ENCODE measurements at regions not wholly inside any gene's neighbourhood (a gene's known extent, or its start where the extent isn't known, plus 50 kb on each side); places are given as distances from the start of the nearest gene placed in this dataset.
A peak's percentile ranks its signal among the peaks of the same experiment; 100 is the strongest.

- no peaks in the 10 kb centered on the region for H3K9me2 ChIP-seq (ENCODE audit: insufficient read depth)
- TF ChIP-seq EZH2phosphoT487 (IDR thresholded peaks at IDR 0.05; ENCODE audit: insufficient read depth, low read depth) (no peak), EZH2 (IDR thresholded peaks at IDR 0.05; ENCODE audit: insufficient read depth, poor library complexity, severe bottlenecking) (no peak)
- no peak overlapping the region for H3K4me2 ChIP-seq (ENCODE audit: unreplicated experiment)
- no peak overlapping the region for H3K9ac ChIP-seq
- in situ Hi-C loops (cut with MboI): no loop called here
- H4K20me1 ChIP-seq (ENCODE audit: insufficient read depth): no peaks in the 10 kb centered on the region
- DNase-seq: peak; percentile 9
- no peaks in the 10 kb centered on the region for H3K4me1 ChIP-seq (ENCODE audit: insufficient read depth)
- no peaks in the 10 kb centered on the region for H3F3A ChIP-seq (ENCODE audit: insufficient read depth)
- H3K4me3 ChIP-seq: no peak overlapping the region
- H3K27me3 ChIP-seq (replicated peaks; ENCODE audit: insufficient read depth): no peaks in the 10 kb centered on the region
- no peak overlapping the region for H2AFZ ChIP-seq
- no peaks in the 10 kb centered on the region for H3K79me2 ChIP-seq (ENCODE audit: insufficient read depth)
- no peak overlapping the region for H3K27ac ChIP-seq
- H3K9me3 ChIP-seq (ENCODE audit: low read depth): no peaks in the 10 kb centered on the region
- H3K36me3 ChIP-seq (ENCODE audit: low read depth): no peaks in the 10 kb centered on the region
- WGBS, 2 experiments (ENCODE audit: low coverage in 1 of 2, low lambda C conversion rate in 2 of 2, missing lambda C conversion rate in 2 of 2): 45% methylated on average over 5 of the region's 5 CpGs
Measured at GRCh38 chr12:63304887-63305316, 153.9 kb upstream of the AVPR1A start.

GRCh38 chr12:63302941-63303536, 152.0 kb upstream of the AVPR1A start:
- no peak for TF ChIP-seq EZH2 (IDR thresholded peaks at IDR 0.05; ENCODE audit: insufficient read depth, poor library complexity, severe bottlenecking)
- TF ChIP-seq EZH2phosphoT487 (IDR thresholded peaks at IDR 0.05; ENCODE audit: insufficient read depth, low read depth): no peak

GRCh38 chr12:63302269-63302940, 151.4 kb upstream of the AVPR1A start:
- H4K20me1 ChIP-seq (ENCODE audit: insufficient read depth): no peaks in the 10 kb centered on the region
- H3F3A ChIP-seq (ENCODE audit: insufficient read depth): no peaks in the 10 kb centered on the region
- TF ChIP-seq EZH2 (IDR thresholded peaks at IDR 0.05; ENCODE audit: insufficient read depth, poor library complexity, severe bottlenecking) (no peak), EZH2phosphoT487 (IDR thresholded peaks at IDR 0.05; ENCODE audit: insufficient read depth, low read depth) (no peak)
- no peak overlapping the region for H3K27ac ChIP-seq
- no peaks in the 10 kb centered on the region for H3K36me3 ChIP-seq (ENCODE audit: low read depth)
- no peaks in the 10 kb centered on the region for H3K27me3 ChIP-seq (replicated peaks; ENCODE audit: insufficient read depth)
- in situ Hi-C loops (cut with MboI): no loop called here
- H2AFZ ChIP-seq: no peak overlapping the region
- H3K9me3 ChIP-seq (ENCODE audit: low read depth): no peaks in the 10 kb centered on the region
- WGBS, 2 experiments (ENCODE audit: low coverage in 1 of 2, low lambda C conversion rate in 2 of 2, missing lambda C conversion rate in 2 of 2): 61 to 64% methylated on average over 7 of the region's 7 CpGs
- H3K4me2 ChIP-seq (ENCODE audit: unreplicated experiment): no peak overlapping the region
- no peak for DNase-seq
- H3K9ac ChIP-seq: no peak overlapping the region
- H3K4me1 ChIP-seq (ENCODE audit: insufficient read depth): no peaks in the 10 kb centered on the region
- no peak overlapping the region for H3K4me3 ChIP-seq
- no peaks in the 10 kb centered on the region for H3K9me2 ChIP-seq (ENCODE audit: insufficient read depth)
- H3K79me2 ChIP-seq (ENCODE audit: insufficient read depth): no peaks in the 10 kb centered on the region

More at GRCh38 chr12:63302941-63303536, 152.0 kb upstream of the AVPR1A start:
- Histone ChIP-seq H3K27ac (no peak overlapping the region), H3K4me3 (no peak overlapping the region), H3K36me3 (ENCODE audit: low read depth) (no peaks in the 10 kb centered on the region), H3K9me3 (ENCODE audit: low read depth) (no peaks in the 10 kb centered on the region), H2AFZ (no peak overlapping the region), H3K4me1 (ENCODE audit: insufficient read depth) (no peaks in the 10 kb centered on the region), H3K4me2 (ENCODE audit: unreplicated experiment) (no peak overlapping the region), H3K27me3 (replicated peaks; ENCODE audit: insufficient read depth) (no peaks in the 10 kb centered on the region), H3F3A (ENCODE audit: insufficient read depth) (no peaks in the 10 kb centered on the region), H4K20me1 (ENCODE audit: insufficient read depth) (no peaks in the 10 kb centered on the region), H3K79me2 (ENCODE audit: insufficient read depth) (no peaks in the 10 kb centered on the region), H3K9me2 (ENCODE audit: insufficient read depth) (no peaks in the 10 kb centered on the region), H3K9ac (no peak overlapping the region)
- no peak for DNase-seq
- in situ Hi-C loops (cut with MboI): no loop called here
- 19 to 26% methylated on average over 2 of the region's 2 CpGs for WGBS, 2 experiments (ENCODE audit: low coverage in 1 of 2, low lambda C conversion rate in 2 of 2, missing lambda C conversion rate in 2 of 2)

GRCh38 chr12:63301311-63301710, 150.3 kb upstream of the AVPR1A start:
- no peak overlapping the region for H3K4me3 ChIP-seq
- no peaks in the 10 kb centered on the region for H3F3A ChIP-seq (ENCODE audit: insufficient read depth)
- in situ Hi-C loops (cut with MboI): no loop called here
- no peaks in the 10 kb centered on the region for H3K4me1 ChIP-seq (ENCODE audit: insufficient read depth)
- H3K9ac ChIP-seq: no peak overlapping the region
- TF ChIP-seq EZH2 (IDR thresholded peaks at IDR 0.05; ENCODE audit: insufficient read depth, poor library complexity, severe bottlenecking) (no peak), EZH2phosphoT487 (IDR thresholded peaks at IDR 0.05; ENCODE audit: insufficient read depth, low read depth) (no peak)
- H3K27ac ChIP-seq: no peak overlapping the region
- H3K4me2 ChIP-seq (ENCODE audit: unreplicated experiment): no peak overlapping the region
- H3K79me2 ChIP-seq (ENCODE audit: insufficient read depth): no peaks in the 10 kb centered on the region
- no peaks in the 10 kb centered on the region for H3K36me3 ChIP-seq (ENCODE audit: low read depth)
- H3K27me3 ChIP-seq (replicated peaks; ENCODE audit: insufficient read depth): no peaks in the 10 kb centered on the region
- H3K9me2 ChIP-seq (ENCODE audit: insufficient read depth): no peaks in the 10 kb centered on the region
- H4K20me1 ChIP-seq (ENCODE audit: insufficient read depth): no peaks in the 10 kb centered on the region
- H3K9me3 ChIP-seq (ENCODE audit: low read depth): no peaks in the 10 kb centered on the region
- no peak overlapping the region for H2AFZ ChIP-seq
- DNase-seq: peak; percentile 13
